WTC11 (cell line): ENCODE measurements at regions not wholly inside any gene's neighbourhood (a gene's known extent, or its start where the extent isn't known, plus 50 kb on each side); places are given as distances from the start of the nearest gene placed in this dataset.

ENCODE experiments used
- ATAC-seq: fragments of 200-7000 bp; cut with Tn5 transposase; 2 replicates; pipeline ENCODE4 v1.10.0; 2021; ENCODE audit warnings: mild to moderate bottlenecking, moderate library complexity
- CTCF ChIA-PET: fragments of 300-600 bp; sonication (Branson Sonifier 250); formaldehyde crosslinking; loops from one replicate; lab custom pipeline; 2021; ENCODE audit warnings: antibody characterized with exemption; lab: Charles Lee
- POLR2A ChIA-PET: fragments of 350-600 bp; sonication (Branson Sonifier 250); formaldehyde crosslinking; loops from one replicate; lab custom pipeline; 2021; ENCODE audit warnings: antibody characterized with exemption; lab: Charles Lee
- DNase-seq: peaks from one replicate; pipeline ENCODE4 v3.0.0; 2021; ENCODE audit warnings: low spot score
- H3K27ac Mint-ChIP-seq: 2 replicates; pipeline ENCODE4 v1.8.0; 2021; ENCODE audit warnings: mixed read lengths
- H3K27me3 Mint-ChIP-seq: 2 replicates; pipeline ENCODE4 v1.8.0; 2021; ENCODE audit warnings: low read depth, mild to moderate bottlenecking, moderate library complexity, mixed read lengths
- H3K36me3 Mint-ChIP-seq: 2 replicates; pipeline ENCODE4 v1.8.0; 2021; ENCODE audit warnings: mixed read lengths
- H3K4me1 Mint-ChIP-seq: 2 replicates; pipeline ENCODE4 v1.8.0; 2022; ENCODE audit warnings: mixed read lengths
- H3K4me3 Mint-ChIP-seq: 2 replicates; pipeline ENCODE4 v1.8.0; 2021; ENCODE audit warnings: mild to moderate bottlenecking, moderate library complexity, mixed read lengths
- H3K9me3 Mint-ChIP-seq: 2 replicates; pipeline ENCODE4 v1.8.0; 2021; ENCODE audit warnings: mixed read lengths
- CREB1 ChIP-seq: sonication (generic); formaldehyde crosslinking; IDR thresholded peaks from 2 replicates; pipeline ENCODE4 v1.8.0; 2023; ENCODE audit warnings: mild to moderate bottlenecking, missing genetic modification reagents
- FOXP1 ChIP-seq: sonication (generic); formaldehyde crosslinking; IDR thresholded peaks from 2 replicates; pipeline ENCODE4 v1.8.0; 2022; ENCODE audit warnings: missing genetic modification reagents, mild to moderate bottlenecking, moderate library complexity, borderline replicate concordance
- JAZF1 ChIP-seq: fragments of 250-450 bp; sonication (Bioruptor Pico); IDR thresholded peaks from 2 replicates; pipeline ENCODE4 v1.9.0; 2021; ENCODE audit warnings: moderate library complexity, mild to moderate bottlenecking, inconsistent platforms
- JUN ChIP-seq: sonication (generic); formaldehyde crosslinking; IDR thresholded peaks from 2 replicates; pipeline ENCODE4 v1.8.0; 2023; ENCODE audit warnings: mild to moderate bottlenecking, missing genetic modification reagents
- MYBL2 ChIP-seq: sonication (generic); formaldehyde crosslinking; IDR thresholded peaks from 2 replicates; pipeline ENCODE4 v1.8.1; 2023; ENCODE audit warnings: mild to moderate bottlenecking, moderate library complexity, missing genetic modification reagents
- NFATC4 ChIP-seq: fragments of 250-450 bp; sonication (Bioruptor Pico); IDR thresholded peaks from 2 replicates; pipeline ENCODE4 v1.9.0; 2021; ENCODE audit warnings: mild to moderate bottlenecking
- NR3C1 ChIP-seq: sonication (generic); formaldehyde crosslinking; conservative IDR thresholded peaks from 2 replicates; pipeline ENCODE4 v1.8.1; 2023; ENCODE audit warnings: low read depth, mild to moderate bottlenecking, missing genetic modification reagents
- RELA ChIP-seq: sonication (generic); formaldehyde crosslinking; IDR thresholded peaks from 2 replicates; pipeline ENCODE4 v1.8.1; 2022; ENCODE audit warnings: missing genetic modification reagents, mild to moderate bottlenecking, borderline replicate concordance
- SMAD4 ChIP-seq: sonication (generic); formaldehyde crosslinking; IDR thresholded peaks from 2 replicates; pipeline ENCODE4 v1.8.0; 2022; ENCODE audit warnings: mild to moderate bottlenecking, missing genetic modification reagents
- TCF7 ChIP-seq: sonication (generic); formaldehyde crosslinking; IDR thresholded peaks from 2 replicates; pipeline ENCODE4 v1.8.0; 2022; ENCODE audit warnings: mild to moderate bottlenecking, low read depth, missing genetic modification reagents, moderate library complexity
- TEAD1 ChIP-seq: sonication (generic); formaldehyde crosslinking; IDR thresholded peaks from 2 replicates; pipeline ENCODE4 v1.8.0; 2022; ENCODE audit warnings: mild to moderate bottlenecking, missing genetic modification reagents
- TEAD4 ChIP-seq: sonication (generic); formaldehyde crosslinking; IDR thresholded peaks from 2 replicates; pipeline ENCODE4 v1.8.0; 2022; ENCODE audit warnings: mild to moderate bottlenecking, missing genetic modification reagents
- ZBTB21 ChIP-seq: sonication (generic); formaldehyde crosslinking; IDR thresholded peaks from 2 replicates; pipeline ENCODE4 v1.8.1; 2023; ENCODE audit warnings: mild to moderate bottlenecking, missing genetic modification reagents, borderline replicate concordance
- ZNF138 ChIP-seq: sonication (generic); formaldehyde crosslinking; conservative IDR thresholded peaks from 2 replicates; pipeline ENCODE4 v1.8.1; 2022; ENCODE audit warnings: mild to moderate bottlenecking, moderate library complexity, missing genetic modification reagents
- ZNF219 ChIP-seq: sonication (generic); formaldehyde crosslinking; IDR thresholded peaks from 2 replicates; pipeline ENCODE4 v1.8.0; 2023; ENCODE audit warnings: missing genetic modification reagents, mild to moderate bottlenecking, borderline replicate concordance
- ZNF232 ChIP-seq: sonication (generic); formaldehyde crosslinking; IDR thresholded peaks from 2 replicates; pipeline ENCODE4 v1.8.0; 2022; ENCODE audit warnings: mild to moderate bottlenecking, missing genetic modification reagents
- ZNF317 ChIP-seq: sonication (generic); formaldehyde crosslinking; IDR thresholded peaks from 2 replicates; pipeline ENCODE4 v1.8.1; 2023; ENCODE audit warnings: low read depth, mild to moderate bottlenecking, moderate library complexity, missing genetic modification reagents, borderline replicate concordance
- ZNF416 ChIP-seq: fragments of 250-450 bp; sonication (Bioruptor Pico); IDR thresholded peaks from 2 replicates; pipeline ENCODE4 v1.9.0; 2021; ENCODE audit warnings: mild to moderate bottlenecking, inconsistent platforms
- TF ChIP-seq, protein P1 (sequence below): sonication (generic); formaldehyde crosslinking; IDR thresholded peaks from 2 replicates; pipeline ENCODE4 v1.8.1; 2022; ENCODE audit warnings: low read depth, missing genetic modification reagents, borderline replicate concordance
- TF ChIP-seq, protein P2 (sequence below): fragments of 250-450 bp; sonication (Bioruptor Pico); IDR thresholded peaks from 2 replicates; pipeline ENCODE4 v1.9.0; 2021; ENCODE audit warnings: mild to moderate bottlenecking
- TF ChIP-seq, protein P3 (sequence below): fragments of 250-450 bp; sonication (Bioruptor Pico); IDR thresholded peaks from 2 replicates; pipeline ENCODE4 v2.1.2; 2022; ENCODE audit warnings: mild to moderate bottlenecking, moderate library complexity
- TF ChIP-seq, protein P4 (sequence below): sonication (generic); formaldehyde crosslinking; IDR thresholded peaks from 2 replicates; pipeline ENCODE4 v1.8.1; 2022; ENCODE audit warnings: mild to moderate bottlenecking, moderate library complexity, missing genetic modification reagents
- TF ChIP-seq, protein P5 (sequence below): fragments of 250-450 bp; sonication (Bioruptor Pico); IDR thresholded peaks from 2 replicates; pipeline ENCODE4 v1.8.0; 2021; ENCODE audit warnings: mild to moderate bottlenecking
- TF ChIP-seq, protein P6 (sequence below): sonication (generic); formaldehyde crosslinking; IDR thresholded peaks from 2 replicates; pipeline ENCODE4 v1.8.0; 2022; ENCODE audit warnings: mild to moderate bottlenecking, missing genetic modification reagents
- TF ChIP-seq, protein P7 (sequence below): sonication (generic); formaldehyde crosslinking; IDR thresholded peaks from 2 replicates; pipeline ENCODE4 v1.8.0; 2022; ENCODE audit warnings: missing genetic modification reagents

DNA sequence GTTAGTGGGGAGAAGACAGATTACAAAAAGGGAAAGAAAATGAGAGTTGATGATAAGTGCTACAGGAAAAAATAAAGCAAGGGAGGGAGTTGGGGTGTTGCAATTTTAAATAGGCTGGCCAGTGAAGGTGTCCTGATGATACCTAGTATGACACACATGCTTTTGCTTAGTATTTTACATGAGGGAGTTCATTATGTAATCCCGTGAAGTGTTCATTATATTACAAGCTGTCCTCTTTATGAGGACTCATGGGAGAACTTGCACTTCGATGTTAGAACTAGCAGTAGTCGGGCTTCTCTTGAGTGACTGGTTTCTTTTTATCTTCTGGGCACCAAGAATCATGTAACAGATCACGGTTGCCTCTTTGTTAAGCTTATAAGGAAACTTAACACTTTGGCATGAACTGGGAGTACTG lies 102.3 kb upstream of the MTPN start (continued):
- TF ChIP-seq CREB1 (CRISPR knock-in tag) = no peak
- TF ChIP-seq ZNF317 (CRISPR knock-in tag) = no peak
- TF ChIP-seq NR3C1 (CRISPR knock-in tag) = no peak
- TF ChIP-seq TCF7 = no peak
- no peak for TF ChIP-seq JAZF1
- TF ChIP-seq RELA (CRISPR knock-in tag) = no peak
- TF ChIP-seq, protein P1, sequence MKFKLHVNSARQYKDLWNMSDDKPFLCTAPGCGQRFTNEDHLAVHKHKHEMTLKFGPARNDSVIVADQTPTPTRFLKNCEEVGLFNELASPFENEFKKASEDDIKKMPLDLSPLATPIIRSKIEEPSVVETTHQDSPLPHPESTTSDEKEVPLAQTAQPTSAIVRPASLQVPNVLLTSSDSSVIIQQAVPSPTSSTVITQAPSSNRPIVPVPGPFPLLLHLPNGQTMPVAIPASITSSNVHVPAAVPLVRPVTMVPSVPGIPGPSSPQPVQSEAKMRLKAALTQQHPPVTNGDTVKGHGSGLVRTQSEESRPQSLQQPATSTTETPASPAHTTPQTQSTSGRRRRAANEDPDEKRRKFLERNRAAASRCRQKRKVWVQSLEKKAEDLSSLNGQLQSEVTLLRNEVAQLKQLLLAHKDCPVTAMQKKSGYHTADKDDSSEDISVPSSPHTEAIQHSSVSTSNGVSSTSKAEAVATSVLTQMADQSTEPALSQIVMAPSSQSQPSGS (CRISPR knock-in tag) = no peak
- TF ChIP-seq ZBTB21 (CRISPR knock-in tag) = no peak
- no peak for TF ChIP-seq TEAD1 (CRISPR knock-in tag)
- TF ChIP-seq JUN (CRISPR knock-in tag) = no peak
- TF ChIP-seq TEAD4 (CRISPR knock-in tag) = no peak
- TF ChIP-seq, protein P2, sequence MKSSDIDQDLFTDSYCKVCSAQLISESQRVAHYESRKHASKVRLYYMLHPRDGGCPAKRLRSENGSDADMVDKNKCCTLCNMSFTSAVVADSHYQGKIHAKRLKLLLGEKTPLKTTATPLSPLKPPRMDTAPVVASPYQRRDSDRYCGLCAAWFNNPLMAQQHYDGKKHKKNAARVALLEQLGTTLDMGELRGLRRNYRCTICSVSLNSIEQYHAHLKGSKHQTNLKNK (CRISPR knock-in tag) = no peak
- TF ChIP-seq, protein P3, sequence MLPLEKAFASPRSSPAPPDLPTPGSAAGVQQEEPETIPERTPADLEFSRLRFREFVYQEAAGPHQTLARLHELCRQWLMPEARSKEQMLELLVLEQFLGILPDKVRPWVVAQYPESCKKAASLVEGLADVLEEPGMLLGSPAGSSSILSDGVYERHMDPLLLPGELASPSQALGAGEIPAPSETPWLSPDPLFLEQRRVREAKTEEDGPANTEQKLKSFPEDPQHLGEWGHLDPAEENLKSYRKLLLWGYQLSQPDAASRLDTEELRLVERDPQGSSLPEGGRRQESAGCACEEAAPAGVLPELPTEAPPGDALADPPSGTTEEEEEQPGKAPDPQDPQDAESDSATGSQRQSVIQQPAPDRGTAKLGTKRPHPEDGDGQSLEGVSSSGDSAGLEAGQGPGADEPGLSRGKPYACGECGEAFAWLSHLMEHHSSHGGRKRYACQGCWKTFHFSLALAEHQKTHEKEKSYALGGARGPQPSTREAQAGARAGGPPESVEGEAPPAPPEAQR = no peak
- TF ChIP-seq ZNF416 (CRISPR knock-in tag) = no peak

DNA sequence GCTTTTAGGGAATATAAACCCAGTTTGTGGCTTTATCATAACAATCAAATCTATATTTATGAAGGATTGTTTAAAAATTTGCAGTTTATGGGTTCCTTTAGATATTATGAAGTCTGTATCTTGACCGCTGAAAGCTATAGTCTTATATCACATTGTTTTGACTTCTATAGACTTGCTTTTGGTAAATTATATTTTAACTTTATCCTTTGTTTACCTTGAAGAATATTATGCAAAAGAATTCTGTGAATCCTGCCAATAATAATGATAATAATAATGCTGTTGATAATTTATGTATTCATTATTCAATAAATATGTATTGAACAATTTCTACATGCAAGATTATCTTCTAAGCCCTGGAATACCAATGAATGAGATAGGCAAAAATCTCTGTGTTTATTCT lies 101.9 kb upstream of the MTPN start:
- Mint-ChIP-seq H3K27me3 (no peaks in the 10 kb centered on the region), H3K4me1 (no peaks in the 10 kb centered on the region), H3K9me3 (no peaks in the 10 kb centered on the region), H3K27ac (no peak overlapping the region), H3K36me3 (no peaks in the 10 kb centered on the region), H3K4me3 (no peak overlapping the region)
- ATAC-seq = no peak
- no peak for DNase-seq
- ChIA-PET CTCF (no interaction called here), POLR2A (no interaction called here)
- TF ChIP-seq, protein P4, sequence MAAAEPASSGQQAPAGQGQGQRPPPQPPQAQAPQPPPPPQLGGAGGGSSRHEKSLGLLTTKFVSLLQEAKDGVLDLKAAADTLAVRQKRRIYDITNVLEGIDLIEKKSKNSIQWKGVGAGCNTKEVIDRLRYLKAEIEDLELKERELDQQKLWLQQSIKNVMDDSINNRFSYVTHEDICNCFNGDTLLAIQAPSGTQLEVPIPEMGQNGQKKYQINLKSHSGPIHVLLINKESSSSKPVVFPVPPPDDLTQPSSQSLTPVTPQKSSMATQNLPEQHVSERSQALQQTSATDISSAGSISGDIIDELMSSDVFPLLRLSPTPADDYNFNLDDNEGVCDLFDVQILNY = no peak
- TF ChIP-seq ZNF416 (CRISPR knock-in tag) (no peak), ZNF219 (CRISPR knock-in tag) (no peak), ZNF232 (no peak), SMAD4 (CRISPR knock-in tag) (no peak), MYBL2 (CRISPR knock-in tag) (no peak), FOXP1 (CRISPR knock-in tag) (no peak), RELA (CRISPR knock-in tag) (no peak), ZNF138 (no peak), TCF7 (no peak), NFATC4 (CRISPR knock-in tag) (no peak)
- TF ChIP-seq, protein P5, sequence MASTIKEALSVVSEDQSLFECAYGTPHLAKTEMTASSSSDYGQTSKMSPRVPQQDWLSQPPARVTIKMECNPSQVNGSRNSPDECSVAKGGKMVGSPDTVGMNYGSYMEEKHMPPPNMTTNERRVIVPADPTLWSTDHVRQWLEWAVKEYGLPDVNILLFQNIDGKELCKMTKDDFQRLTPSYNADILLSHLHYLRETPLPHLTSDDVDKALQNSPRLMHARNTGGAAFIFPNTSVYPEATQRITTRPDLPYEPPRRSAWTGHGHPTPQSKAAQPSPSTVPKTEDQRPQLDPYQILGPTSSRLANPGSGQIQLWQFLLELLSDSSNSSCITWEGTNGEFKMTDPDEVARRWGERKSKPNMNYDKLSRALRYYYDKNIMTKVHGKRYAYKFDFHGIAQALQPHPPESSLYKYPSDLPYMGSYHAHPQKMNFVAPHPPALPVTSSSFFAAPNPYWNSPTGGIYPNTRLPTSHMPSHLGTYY (CRISPR knock-in tag) = no peak
- TF ChIP-seq, protein P6, sequence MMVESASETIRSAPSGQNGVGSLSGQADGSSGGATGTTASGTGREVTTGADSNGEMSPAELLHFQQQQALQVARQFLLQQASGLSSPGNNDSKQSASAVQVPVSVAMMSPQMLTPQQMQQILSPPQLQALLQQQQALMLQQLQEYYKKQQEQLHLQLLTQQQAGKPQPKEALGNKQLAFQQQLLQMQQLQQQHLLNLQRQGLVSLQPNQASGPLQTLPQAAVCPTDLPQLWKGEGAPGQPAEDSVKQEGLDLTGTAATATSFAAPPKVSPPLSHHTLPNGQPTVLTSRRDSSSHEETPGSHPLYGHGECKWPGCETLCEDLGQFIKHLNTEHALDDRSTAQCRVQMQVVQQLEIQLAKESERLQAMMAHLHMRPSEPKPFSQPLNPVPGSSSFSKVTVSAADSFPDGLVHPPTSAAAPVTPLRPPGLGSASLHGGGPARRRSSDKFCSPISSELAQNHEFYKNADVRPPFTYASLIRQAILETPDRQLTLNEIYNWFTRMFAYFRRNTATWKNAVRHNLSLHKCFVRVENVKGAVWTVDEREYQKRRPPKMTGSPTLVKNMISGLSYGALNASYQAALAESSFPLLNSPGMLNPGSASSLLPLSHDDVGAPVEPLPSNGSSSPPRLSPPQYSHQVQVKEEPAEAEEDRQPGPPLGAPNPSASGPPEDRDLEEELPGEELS = no peak
- TF ChIP-seq, protein P7, sequence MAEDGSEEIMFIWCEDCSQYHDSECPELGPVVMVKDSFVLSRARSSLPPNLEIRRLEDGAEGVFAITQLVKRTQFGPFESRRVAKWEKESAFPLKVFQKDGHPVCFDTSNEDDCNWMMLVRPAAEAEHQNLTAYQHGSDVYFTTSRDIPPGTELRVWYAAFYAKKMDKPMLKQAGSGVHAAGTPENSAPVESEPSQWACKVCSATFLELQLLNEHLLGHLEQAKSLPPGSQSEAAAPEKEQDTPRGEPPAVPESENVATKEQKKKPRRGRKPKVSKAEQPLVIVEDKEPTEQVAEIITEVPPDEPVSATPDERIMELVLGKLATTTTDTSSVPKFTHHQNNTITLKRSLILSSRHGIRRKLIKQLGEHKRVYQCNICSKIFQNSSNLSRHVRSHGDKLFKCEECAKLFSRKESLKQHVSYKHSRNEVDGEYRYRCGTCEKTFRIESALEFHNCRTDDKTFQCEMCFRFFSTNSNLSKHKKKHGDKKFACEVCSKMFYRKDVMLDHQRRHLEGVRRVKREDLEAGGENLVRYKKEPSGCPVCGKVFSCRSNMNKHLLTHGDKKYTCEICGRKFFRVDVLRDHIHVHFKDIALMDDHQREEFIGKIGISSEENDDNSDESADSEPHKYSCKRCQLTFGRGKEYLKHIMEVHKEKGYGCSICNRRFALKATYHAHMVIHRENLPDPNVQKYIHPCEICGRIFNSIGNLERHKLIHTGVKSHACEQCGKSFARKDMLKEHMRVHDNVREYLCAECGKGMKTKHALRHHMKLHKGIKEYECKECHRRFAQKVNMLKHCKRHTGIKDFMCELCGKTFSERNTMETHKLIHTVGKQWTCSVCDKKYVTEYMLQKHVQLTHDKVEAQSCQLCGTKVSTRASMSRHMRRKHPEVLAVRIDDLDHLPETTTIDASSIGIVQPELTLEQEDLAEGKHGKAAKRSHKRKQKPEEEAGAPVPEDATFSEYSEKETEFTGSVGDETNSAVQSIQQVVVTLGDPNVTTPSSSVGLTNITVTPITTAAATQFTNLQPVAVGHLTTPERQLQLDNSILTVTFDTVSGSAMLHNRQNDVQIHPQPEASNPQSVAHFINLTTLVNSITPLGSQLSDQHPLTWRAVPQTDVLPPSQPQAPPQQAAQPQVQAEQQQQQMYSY (CRISPR knock-in tag) = no peak
- TF ChIP-seq, protein P1 (CRISPR knock-in tag) = no peak
